IMR-90 (cell line): ENCODE measurements at regions not wholly inside any gene's neighbourhood (a gene's known extent, or its start where the extent isn't known, plus 50 kb on each side); places are given as distances from the start of the nearest gene placed in this dataset.
A peak's percentile ranks its signal among the peaks of the same experiment; 100 is the strongest.

ENCODE experiments used
- ATAC-seq: fragments of 200-7000 bp; cut with Tn5 transposase; 2 replicates; pipeline ENCODE4 v1.9.1; 2020; ENCODE audit warnings: low read depth, mild to moderate bottlenecking, moderate library complexity
- BruUV-seq: library from RNA; stranded (reverse); fragments of 400-500 nt; replicated peaks from 2 replicates; lab custom pipeline; 2021; lab: Mats Ljungman, UMichigan
- CTCF ChIA-PET: fragments of 300-600 bp; formaldehyde crosslinking; extraction: SDS; loops from one replicate; lab custom pipeline; 2021; ENCODE audit warnings: antibody characterized with exemption; lab: Yijun Ruan, JAX
- POLR2A ChIA-PET: fragments of 300-600 bp; sonication (Branson Sonifier 250); formaldehyde crosslinking; loops from one replicate; lab custom pipeline; 2022; ENCODE audit warnings: antibody characterized with exemption; ENCODE audit not compliant: unreplicated experiment; lab: Charles Lee
- DNase-seq: peaks from one replicate; pipeline ENCODE4 v3.0.0; 2013
- H2AFZ ChIP-seq: replicated peaks from 2 replicates; pipeline ENCODE3; 2013; ENCODE audit warnings: low read length, mild to moderate bottlenecking; ENCODE audit not compliant: poor library complexity
- H2AK5ac ChIP-seq: 2 replicates; pipeline ENCODE4 v1.6.1; 2013; ENCODE audit warnings: low read depth, low read length, inconsistent platforms
- H2AK9ac ChIP-seq: replicated peaks from 2 replicates; pipeline ENCODE3; 2013; ENCODE audit warnings: mild to moderate bottlenecking, low read depth, low read length, moderate library complexity; ENCODE audit not compliant: poor library complexity
- H2BK120ac ChIP-seq: 2 replicates; pipeline ENCODE4 v1.6.1; 2013; ENCODE audit warnings: low read depth, low read length, inconsistent platforms
- H2BK15ac ChIP-seq: 3 replicates; pipeline ENCODE4 v1.6.1; 2013; ENCODE audit warnings: low read depth, low read length, inconsistent platforms
- H2BK20ac ChIP-seq: 2 replicates; pipeline ENCODE4 v1.6.1; 2013; ENCODE audit warnings: low read depth, mild to moderate bottlenecking, inconsistent platforms, low read length, moderate library complexity
- H2BK5ac ChIP-seq: 2 replicates; pipeline ENCODE4 v1.6.1; 2013; ENCODE audit warnings: mild to moderate bottlenecking, low read depth, low read length, inconsistent platforms; ENCODE audit not compliant: poor library complexity, severe bottlenecking
- H3K14ac ChIP-seq: replicated peaks from 2 replicates; pipeline ENCODE4 v1.6.1; 2013; ENCODE audit warnings: low read depth, low read length, inconsistent platforms
- H3K18ac ChIP-seq: 2 replicates; pipeline ENCODE4 v1.6.1; 2013; ENCODE audit warnings: low read depth, low read length, control low read depth
- H3K23ac ChIP-seq: 2 replicates; pipeline ENCODE4 v1.6.1; 2013; ENCODE audit warnings: low read depth, low read length, inconsistent platforms
- H3K27ac ChIP-seq: 2 replicates; pipeline ENCODE4 v1.5.1; 2013; ENCODE audit warnings: mild to moderate bottlenecking, control low read depth, low read length; ENCODE audit not compliant: insufficient read depth
- H3K27me3 ChIP-seq: 2 replicates; pipeline ENCODE4 v1.6.1; 2013; ENCODE audit warnings: low read length; ENCODE audit not compliant: control insufficient read depth, insufficient read depth
- H3K36me3 ChIP-seq: 2 replicates; pipeline ENCODE4 v1.6.1; 2013; ENCODE audit warnings: low read length, mixed read lengths; ENCODE audit not compliant: control insufficient read depth, insufficient read depth
- H3K4ac ChIP-seq: 2 replicates; pipeline ENCODE4 v1.6.1; 2013; ENCODE audit warnings: low read depth, low read length, inconsistent platforms
- H3K4me1 ChIP-seq: 2 replicates; pipeline ENCODE4 v1.6.1; 2013; ENCODE audit warnings: low read length, mixed read lengths; ENCODE audit not compliant: control insufficient read depth, insufficient read depth
- H3K4me2 ChIP-seq: 2 replicates; pipeline ENCODE4 v1.6.1; 2013; ENCODE audit warnings: low read depth, mild to moderate bottlenecking, control low read depth, low read length, moderate library complexity
- H3K4me3 ChIP-seq: 2 replicates; pipeline ENCODE4 v1.5.1; 2013; ENCODE audit warnings: low read depth, mild to moderate bottlenecking, control low read depth, low read length, moderate library complexity; ENCODE audit not compliant: insufficient read depth
- H3K56ac ChIP-seq: 2 replicates; pipeline ENCODE4 v1.6.1; 2013; ENCODE audit warnings: low read length, inconsistent platforms; ENCODE audit not compliant: insufficient read depth; ENCODE audit errors: extremely low read depth
- H3K79me1 ChIP-seq, 2 experiments: 2 replicates each; pipeline ENCODE4 v1.6.1; 2013; ENCODE audit warnings: low read length in 2 of 2, inconsistent platforms in 1 of 2, low read depth in 1 of 2
- H3K9ac ChIP-seq: 2 replicates; pipeline ENCODE4 v1.6.1; 2013; ENCODE audit warnings: low read depth, low read length, control low read depth
- H3K9me1 ChIP-seq: 2 replicates; pipeline ENCODE4 v1.6.1; 2013; ENCODE audit warnings: low read length, inconsistent platforms; ENCODE audit not compliant: insufficient read depth
- H3K9me3 ChIP-seq: 2 replicates; pipeline ENCODE4 v1.6.1; 2013; ENCODE audit warnings: low read length; ENCODE audit not compliant: control insufficient read depth, insufficient read depth
- H4K20me1 ChIP-seq: 2 replicates; pipeline ENCODE4 v1.6.1; 2013; ENCODE audit warnings: low read length, inconsistent platforms; ENCODE audit not compliant: insufficient read depth
- H4K5ac ChIP-seq: 2 replicates; pipeline ENCODE4 v1.6.1; 2013; ENCODE audit warnings: mild to moderate bottlenecking, low read depth, low read length, control low read depth
- H4K8ac ChIP-seq, 2 experiments: 2 replicates each; pipeline ENCODE4 v1.6.1; 2013; ENCODE audit warnings: low read depth in 2 of 2, low read length in 2 of 2, control low read depth in 1 of 2, inconsistent platforms in 1 of 2
- H4K91ac ChIP-seq: 2 replicates; pipeline ENCODE4 v1.6.1; 2013; ENCODE audit warnings: low read depth, low read length, inconsistent platforms; ENCODE audit not compliant: insufficient read depth
- BHLHE40 ChIP-seq: fragments of 150-350 bp; IDR thresholded peaks from 2 replicates; pipeline ENCODE4 v1.6.1; 2016; ENCODE audit warnings: mild to moderate bottlenecking, low read depth, low read length
- CEBPB ChIP-seq: IDR thresholded peaks from 2 replicates; pipeline ENCODE4 v1.6.1; 2012; ENCODE audit warnings: low read depth, low read length, improper control_type of control experiment
- CHD1 ChIP-seq: IDR thresholded peaks from 2 replicates; pipeline ENCODE4 v1.6.1; 2012; ENCODE audit warnings: low read depth, low read length, improper control_type of control experiment
- FOS ChIP-seq: fragments of 150-350 bp; IDR thresholded peaks from 2 replicates; pipeline ENCODE4 v1.6.1; 2016; ENCODE audit warnings: low read depth, low read length
- MAFK ChIP-seq: IDR thresholded peaks from 2 replicates; pipeline ENCODE4 v1.6.1; 2012; ENCODE audit warnings: low read depth, low read length, improper control_type of control experiment
- MAZ ChIP-seq: IDR thresholded peaks from 2 replicates; pipeline ENCODE4 v1.6.1; 2012; ENCODE audit warnings: low read depth, mild to moderate bottlenecking, low read length, improper control_type of control experiment, moderate library complexity, borderline replicate concordance
- MXI1 ChIP-seq: IDR thresholded peaks from 2 replicates; pipeline ENCODE4 v1.6.1; 2012; ENCODE audit warnings: low read depth, mild to moderate bottlenecking, low read length, moderate library complexity, borderline replicate concordance
- NFE2L2 ChIP-seq: fragments of 150-350 bp; IDR thresholded peaks from 2 replicates; pipeline ENCODE4 v1.6.1; 2016; ENCODE audit warnings: low read depth, mild to moderate bottlenecking, low read length
- POLR2A ChIP-seq: IDR thresholded peaks from 2 replicates; pipeline ENCODE4 v1.6.1; 2012; ENCODE audit warnings: mild to moderate bottlenecking, low read depth, low read length
- RAD21 ChIP-seq: IDR thresholded peaks from 2 replicates; pipeline ENCODE4 v1.6.1; 2012; ENCODE audit warnings: low read length, improper control_type of control experiment
- RCOR1 ChIP-seq: IDR thresholded peaks from 2 replicates; pipeline ENCODE4 v1.6.1; 2012; ENCODE audit warnings: mild to moderate bottlenecking, low read length, improper control_type of control experiment; ENCODE audit not compliant: insufficient replicate concordance
- RFX5 ChIP-seq: IDR thresholded peaks from 2 replicates; pipeline ENCODE4 v1.8.0; 2012; ENCODE audit warnings: low read depth, mild to moderate bottlenecking, low read length, moderate library complexity
- SMC3 ChIP-seq: fragments of 150-350 bp; IDR thresholded peaks from 2 replicates; pipeline ENCODE4 v1.6.1; 2016; ENCODE audit warnings: low read depth, mild to moderate bottlenecking, antibody characterized with exemption, low read length, moderate library complexity
- WGBS, 2 experiments: methylation state at CpG; one replicate each; pipeline versions ENCODE4 v1.1.5 to v1.1.7; 2013; ENCODE audit warnings: missing lambda C conversion rate in 2 of 2; ENCODE audit not compliant: insufficient read length in 1 of 2; ENCODE audit errors: extremely low coverage in 2 of 2; 5-methylcytosine and 5-hydroxymethylcytosine counted together
- dilution Hi-C: fragments of 300-500 bp; cut with HindIII; formaldehyde crosslinking; loops from one replicate; pipeline ENCODE4 v1.14.3; 2018; ENCODE audit warnings: low sequenced_read_pairs; ENCODE audit not compliant: unreplicated experiment
- in situ Hi-C: fragments of 300-500 bp; cut with MboI; formaldehyde crosslinking; loops from 3 replicates; pipeline ENCODE4 v1.14.3; 2019; ENCODE audit warnings: low sequenced_read_pairs, inconsistent platforms, mixed read lengths
- intact Hi-C: fragments of 100-400 bp; cut with micrococcal nuclease; formaldehyde crosslinking; loops from 2 replicates; pipeline ENCODE4 v1.10.0; 2022
- TF ChIP-seq, protein P1 (sequence below): fragments of 150-350 bp; IDR thresholded peaks from 2 replicates; pipeline ENCODE4 v1.6.1; 2016; ENCODE audit warnings: low read depth, mild to moderate bottlenecking, low read length, moderate library complexity, borderline replicate concordance
- TF ChIP-seq, protein P2 (sequence below): conservative IDR thresholded peaks from 2 replicates; pipeline ENCODE4 v1.5.1; 2012; ENCODE audit warnings: mild to moderate bottlenecking, low read depth, low read length, improper control_type of control experiment
- TF ChIP-seq, protein P3 (sequence below): fragments of 150-350 bp; IDR thresholded peaks from 2 replicates; pipeline ENCODE4 v1.6.1; 2017; ENCODE audit warnings: mild to moderate bottlenecking, antibody characterized with exemption, low read length, low read depth

DNA sequence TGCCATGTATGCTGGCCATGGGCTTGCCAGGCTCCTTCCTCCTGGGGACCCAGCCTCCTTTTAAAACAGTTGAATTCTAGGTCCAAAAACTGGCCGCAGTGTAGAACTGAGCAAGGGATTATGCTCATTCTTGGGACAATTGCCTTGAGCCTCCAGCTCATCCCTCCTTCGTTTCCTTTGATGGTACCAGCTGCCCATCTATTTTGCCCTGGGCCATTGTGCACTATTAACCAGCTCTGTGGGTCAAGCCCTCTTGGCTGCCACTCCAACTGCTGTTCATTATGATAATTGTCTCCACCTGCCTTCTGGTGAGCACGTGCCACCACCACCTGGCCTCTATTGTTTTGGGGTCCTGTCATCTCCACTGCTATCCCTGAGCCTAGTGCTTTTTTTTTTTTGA, 75.8 kb upstream of the SYN2 start:
- Histone ChIP-seq H3K18ac (no peak overlapping the region), H3K4ac (no peak overlapping the region), H3K79me1 (no peaks in the 10 kb centered on the region), H2BK5ac (no peak overlapping the region), H4K8ac (no peak overlapping the region), H2AK9ac (peak overlapping the region; percentile 5), H3K4me3 (no peak overlapping the region), H3K27me3 (peaks cover 3% of the 10 kb centered on the region; the same call in 1 of the 2 replicates), H3K27ac (no peak overlapping the region), H3K56ac (no peak overlapping the region), H3K23ac (no peak overlapping the region), H2BK20ac (no peak overlapping the region), H2AFZ (no peak overlapping the region), H3K36me3 (no peaks in the 10 kb centered on the region), H3K9ac (no peak overlapping the region), H2AK5ac (no peak overlapping the region), H2BK15ac (no peak overlapping the region), H3K9me1 (no peaks in the 10 kb centered on the region), H4K5ac (no peak overlapping the region), H3K4me2 (no peak overlapping the region), H2BK120ac (no peak overlapping the region), H3K9me3 (no peaks in the 10 kb centered on the region), H3K4me1 (no peaks in the 10 kb centered on the region), H3K14ac (no peak overlapping the region), H4K20me1 (no peaks in the 10 kb centered on the region), H4K91ac (no peak overlapping the region)
- in situ Hi-C loops (no loop called here), intact Hi-C loops (no loop called here), dilution Hi-C loops (no loop called here)
- ChIA-PET POLR2A (no interaction called here), CTCF (no interaction called here)
- no TSS peak for BruUV-seq
- ATAC-seq (no peak), DNase-seq (no peak)
- 15% methylated on average over 2 of the region's 3 CpGs; no CpG with 5 or more reads in 1 of the 2 experiments for WGBS, 2 experiments
- TF ChIP-seq POLR2A (no peak), NFE2L2 (no peak), MAFK (no peak), RCOR1 (no peak), RFX5 (no peak), MXI1 (no peak), RAD21 (no peak), MAZ (no peak), SMC3 (no peak), BHLHE40 (no peak), FOS (no peak), CEBPB (no peak), CHD1 (no peak)
- TF ChIP-seq, protein P1, sequence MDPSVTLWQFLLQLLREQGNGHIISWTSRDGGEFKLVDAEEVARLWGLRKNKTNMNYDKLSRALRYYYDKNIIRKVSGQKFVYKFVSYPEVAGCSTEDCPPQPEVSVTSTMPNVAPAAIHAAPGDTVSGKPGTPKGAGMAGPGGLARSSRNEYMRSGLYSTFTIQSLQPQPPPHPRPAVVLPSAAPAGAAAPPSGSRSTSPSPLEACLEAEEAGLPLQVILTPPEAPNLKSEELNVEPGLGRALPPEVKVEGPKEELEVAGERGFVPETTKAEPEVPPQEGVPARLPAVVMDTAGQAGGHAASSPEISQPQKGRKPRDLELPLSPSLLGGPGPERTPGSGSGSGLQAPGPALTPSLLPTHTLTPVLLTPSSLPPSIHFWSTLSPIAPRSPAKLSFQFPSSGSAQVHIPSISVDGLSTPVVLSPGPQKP = no peak
- TF ChIP-seq, protein P2, sequence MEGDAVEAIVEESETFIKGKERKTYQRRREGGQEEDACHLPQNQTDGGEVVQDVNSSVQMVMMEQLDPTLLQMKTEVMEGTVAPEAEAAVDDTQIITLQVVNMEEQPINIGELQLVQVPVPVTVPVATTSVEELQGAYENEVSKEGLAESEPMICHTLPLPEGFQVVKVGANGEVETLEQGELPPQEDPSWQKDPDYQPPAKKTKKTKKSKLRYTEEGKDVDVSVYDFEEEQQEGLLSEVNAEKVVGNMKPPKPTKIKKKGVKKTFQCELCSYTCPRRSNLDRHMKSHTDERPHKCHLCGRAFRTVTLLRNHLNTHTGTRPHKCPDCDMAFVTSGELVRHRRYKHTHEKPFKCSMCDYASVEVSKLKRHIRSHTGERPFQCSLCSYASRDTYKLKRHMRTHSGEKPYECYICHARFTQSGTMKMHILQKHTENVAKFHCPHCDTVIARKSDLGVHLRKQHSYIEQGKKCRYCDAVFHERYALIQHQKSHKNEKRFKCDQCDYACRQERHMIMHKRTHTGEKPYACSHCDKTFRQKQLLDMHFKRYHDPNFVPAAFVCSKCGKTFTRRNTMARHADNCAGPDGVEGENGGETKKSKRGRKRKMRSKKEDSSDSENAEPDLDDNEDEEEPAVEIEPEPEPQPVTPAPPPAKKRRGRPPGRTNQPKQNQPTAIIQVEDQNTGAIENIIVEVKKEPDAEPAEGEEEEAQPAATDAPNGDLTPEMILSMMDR = no peak
- TF ChIP-seq, protein P3, sequence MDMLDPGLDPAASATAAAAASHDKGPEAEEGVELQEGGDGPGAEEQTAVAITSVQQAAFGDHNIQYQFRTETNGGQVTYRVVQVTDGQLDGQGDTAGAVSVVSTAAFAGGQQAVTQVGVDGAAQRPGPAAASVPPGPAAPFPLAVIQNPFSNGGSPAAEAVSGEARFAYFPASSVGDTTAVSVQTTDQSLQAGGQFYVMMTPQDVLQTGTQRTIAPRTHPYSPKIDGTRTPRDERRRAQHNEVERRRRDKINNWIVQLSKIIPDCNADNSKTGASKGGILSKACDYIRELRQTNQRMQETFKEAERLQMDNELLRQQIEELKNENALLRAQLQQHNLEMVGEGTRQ = no peak
